ENCODE measurements at regions not wholly inside any gene's neighbourhood (a gene's known extent, or its start where the extent isn't known, plus 50 kb on each side); places are given as distances from the start of the nearest gene placed in this dataset.

DNA sequence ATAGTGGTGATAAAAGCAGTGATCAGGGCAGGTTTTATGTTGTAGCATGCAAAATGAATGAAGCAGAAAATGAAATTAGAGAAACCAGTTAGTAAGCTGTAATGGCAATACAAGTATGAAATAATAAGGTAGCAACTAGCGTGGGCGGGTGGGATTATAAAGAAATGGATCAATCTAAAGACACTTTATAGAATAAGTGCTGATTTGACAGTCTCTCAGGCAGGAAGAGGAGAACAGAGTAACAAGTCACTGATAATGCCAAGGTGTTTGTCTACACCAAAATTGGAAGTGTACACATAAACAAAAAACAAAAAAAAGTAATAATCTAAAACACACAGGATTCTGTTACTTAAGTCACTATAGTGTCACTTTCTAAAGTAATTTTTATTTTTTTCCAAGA lies 51.0 kb upstream of the PCBP1 start:
- DNase-seq: no peak

DNA sequence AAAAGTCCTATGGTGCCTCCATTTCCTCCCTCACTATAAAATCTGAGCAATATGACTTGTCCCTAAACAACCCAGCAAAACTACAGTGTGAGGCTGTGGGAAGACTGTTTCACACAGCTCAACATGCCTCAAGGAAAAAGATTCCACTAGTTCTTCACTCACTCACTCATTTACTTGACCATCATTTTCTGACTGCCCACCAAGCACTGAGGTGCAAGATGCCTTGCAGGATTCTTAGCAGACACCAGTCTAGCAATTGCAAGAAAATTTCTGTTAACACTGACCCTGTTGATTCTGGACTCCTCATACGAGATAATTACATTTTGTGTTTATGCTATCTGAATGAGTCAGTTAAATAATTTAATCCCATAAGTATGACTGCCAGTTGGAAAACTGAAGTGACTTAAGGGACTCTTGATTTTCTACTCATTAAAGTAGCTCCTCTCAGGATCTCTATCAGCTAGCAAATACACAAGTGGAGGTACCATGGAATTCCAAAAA lies 51.9 kb upstream of the PCBP1 start:
- peak; percentile 7 for DNase-seq

DNA sequence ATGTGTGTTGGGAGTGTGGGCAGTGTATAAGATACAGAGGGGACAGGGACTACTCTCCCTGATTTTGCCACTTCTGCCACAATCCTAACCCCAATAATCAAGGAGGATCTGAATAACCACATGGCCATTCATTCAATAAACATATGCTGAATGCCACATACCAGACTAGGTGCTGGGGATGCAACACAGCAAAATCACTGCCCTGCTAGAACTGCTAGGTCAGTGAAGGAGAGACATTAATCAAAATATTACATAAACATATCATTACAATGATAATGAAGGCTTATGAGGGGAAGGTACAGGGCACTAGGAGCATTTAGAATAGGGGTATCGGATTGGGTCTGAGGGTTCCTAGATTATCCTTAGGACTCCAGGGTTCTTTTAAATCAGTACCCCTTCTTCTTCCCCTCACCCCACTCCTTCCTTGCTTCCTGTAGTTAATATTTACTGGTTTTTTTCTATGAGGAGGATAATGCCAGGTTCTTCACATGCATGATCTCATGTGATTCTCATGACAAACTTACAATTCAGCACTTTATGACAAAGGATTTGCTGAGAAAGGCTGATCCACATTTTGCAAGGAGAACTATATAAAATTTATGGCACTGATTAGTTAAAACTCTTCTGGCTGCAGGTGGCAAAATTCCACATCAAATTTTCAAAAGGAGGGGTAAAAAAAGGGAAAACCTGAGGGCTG lies 56.4 kb upstream of the PCBP1 start:
- DNase-seq: no peak

DNA sequence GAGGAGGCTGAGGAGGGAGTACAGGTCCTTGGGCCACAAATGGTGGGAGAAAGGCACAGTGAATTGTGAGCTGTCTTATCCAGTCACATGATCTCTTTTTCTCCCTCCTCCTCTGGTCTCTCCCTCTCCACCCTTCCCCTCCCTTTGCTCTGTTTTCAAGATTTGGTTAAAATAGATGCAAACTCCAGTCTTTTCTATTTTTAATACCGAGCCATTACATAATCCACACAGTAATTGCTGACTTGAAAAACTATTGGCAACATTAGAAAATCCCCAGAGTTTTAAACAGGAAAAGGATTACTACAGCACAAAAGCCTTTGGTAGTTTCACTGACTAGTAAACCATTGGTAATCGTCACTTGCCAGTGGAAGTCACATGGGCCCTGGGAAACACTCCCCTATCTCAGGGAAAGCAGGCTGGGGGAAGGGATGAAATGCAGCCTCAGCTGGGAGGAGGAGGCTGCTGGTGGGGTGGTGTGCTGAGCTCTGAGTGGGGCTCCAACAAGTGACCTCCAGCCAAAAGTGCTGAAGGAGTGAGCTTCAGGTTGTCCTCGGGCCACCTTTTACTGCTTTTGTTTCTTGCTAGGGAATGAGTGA lies 57.4 kb upstream of the PCBP1 start:
- no peak for DNase-seq

- DNase-seq: peak; percentile 86
Observed at GRCh38 chr2:70024284-70024683, 62.9 kb upstream of the ASPRV1 start.

GRCh38 chr2:70019096-70019495 lies 57.7 kb upstream of the ASPRV1 start:
- DNase-seq: no peak

DNA sequence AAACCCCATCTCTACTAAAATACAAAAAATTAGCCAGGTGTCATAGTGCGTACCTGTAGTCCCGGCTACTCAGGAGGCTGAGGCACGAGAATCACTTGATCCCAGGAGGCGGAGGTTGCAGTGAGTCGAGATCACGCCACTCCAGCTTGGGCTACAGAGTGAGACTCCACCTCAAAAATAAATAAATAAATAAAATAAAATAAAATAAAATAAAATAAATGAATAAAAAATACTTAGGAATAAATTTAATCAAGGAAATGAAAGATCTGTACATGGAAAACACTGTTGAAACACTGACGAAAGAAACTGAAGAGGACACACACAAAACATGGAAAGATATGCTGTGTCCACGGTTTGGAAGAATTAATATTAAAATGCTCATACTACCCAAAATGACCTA lies 56.5 kb upstream of the ASPRV1 start:
- DNase-seq: no peak

- DNase-seq: no peak
Observed at GRCh38 chr2:70014959-70015358, 53.5 kb upstream of the ASPRV1 start.

- no peak for DNase-seq
Observed at GRCh38 chr2:70012887-70013286, 51.5 kb upstream of the ASPRV1 start.

DNA sequence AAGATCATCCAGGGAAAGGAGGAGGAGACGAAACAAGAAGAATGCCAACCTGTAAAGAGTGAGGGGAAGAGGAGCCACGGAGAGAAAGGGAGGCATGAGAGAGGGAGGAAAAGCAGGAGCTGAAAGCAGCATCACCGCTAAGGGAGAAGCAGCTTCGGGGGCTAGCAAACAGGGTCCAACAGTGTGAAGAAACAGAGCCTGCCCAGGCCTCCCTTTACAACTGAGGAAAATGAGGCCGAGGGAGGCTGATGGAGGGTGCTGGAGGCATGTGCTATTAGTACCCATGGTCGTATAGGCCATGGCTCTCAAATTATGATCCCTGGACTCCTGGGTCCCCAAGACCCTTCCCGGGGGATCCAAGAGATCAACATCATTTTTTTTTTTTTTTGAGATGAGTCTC lies 50.4 kb upstream of the ASPRV1 start:
- no peak for DNase-seq

- no peak for DNase-seq
Observed at GRCh38 chr2:70011335-70011734, 49.9 kb upstream of the ASPRV1 start.
